GM12878 (cell line): ENCODE measurements at regions not wholly inside any gene's neighbourhood (a gene's known extent, or its start where the extent isn't known, plus 50 kb on each side); places are given as distances from the start of the nearest gene placed in this dataset.

Experiments used
- ATAC-seq: fragments of 200-7000 bp; cut with Tn5 transposase; 3 replicates; pipeline ENCODE4 v1.9.1; 2020; ENCODE audit warnings: mild to moderate bottlenecking, moderate library complexity
- BruUV-seq: library from RNA; stranded (reverse); fragments of 400-500 nt; replicated peaks from 2 replicates; lab custom pipeline; 2021; lab: Mats Ljungman, UMichigan
- CTCF ChIA-PET: fragments of 300-600 bp; sonication (Branson Sonifier 250); formaldehyde crosslinking; extraction: SDS; loops from one replicate; lab custom pipeline; 2021; ENCODE audit warnings: inconsistent platforms; lab: Yijun Ruan, JAX
- POLR2A ChIA-PET: fragments of 350-600 bp; formaldehyde crosslinking; extraction: SDS; loops from one replicate; lab custom pipeline; 2021; ENCODE audit warnings: inconsistent platforms; lab: Charles Lee
- RAD21 ChIA-PET: fragments of 300-600 bp; sonication (Branson Sonifier 250); formaldehyde crosslinking; loops from one replicate; lab custom pipeline; 2023; ENCODE audit warnings: antibody characterized with exemption; ENCODE audit not compliant: unreplicated experiment; lab: Charles Lee
- SMC1A ChIA-PET: fragments of 300-600 bp; sonication (Branson Sonifier 250); formaldehyde crosslinking; loops from one replicate; lab custom pipeline; 2023; ENCODE audit not compliant: unreplicated experiment, uncharacterized antibody; lab: Charles Lee
- DNase-seq: peaks from one replicate; pipeline ENCODE4 v3.0.0-alpha.2; 2011; ENCODE audit warnings: low read depth, low spot score
- FAIRE-seq: peaks from 3 replicates; lab custom pipeline; 2011; peaks lifted over from hg19 to GRCh38; lab: Jason Lieb, UNC
- H2AFZ ChIP-seq: 2 replicates; pipeline ENCODE4 v1.6.0; 2011; ENCODE audit warnings: low read depth, low read length, control low read depth; ENCODE audit not compliant: control insufficient read depth
- H3K27ac ChIP-seq: 2 replicates; pipeline ENCODE4 v1.5.1; 2011; ENCODE audit warnings: control low read depth; ENCODE audit not compliant: control insufficient read depth, insufficient read depth
- H3K27me3 ChIP-seq, 2 experiments: replicated peaks in 1 of 2; 2 replicates each; pipeline versions ENCODE4 v1.6.0 to v1.6.1; 2011; ENCODE audit warnings: low read length in 1 of 2; ENCODE audit not compliant: control insufficient read depth in 2 of 2, insufficient read depth in 2 of 2
- H3K36me3 ChIP-seq, 2 experiments: 2 replicates each; pipeline ENCODE4 v1.5.1; 2011; ENCODE audit warnings: low read length in 1 of 2; ENCODE audit not compliant: control insufficient read depth in 2 of 2, insufficient read depth in 2 of 2
- H3K4me1 ChIP-seq: 2 replicates; pipeline ENCODE4 v1.6.1; 2011; ENCODE audit warnings: mild to moderate bottlenecking, low read length, moderate library complexity, mixed read lengths; ENCODE audit not compliant: control insufficient read depth, insufficient read depth
- H3K4me2 ChIP-seq: 2 replicates; pipeline ENCODE4 v1.6.0; 2011; ENCODE audit warnings: control low read depth; ENCODE audit not compliant: control insufficient read depth, insufficient read depth
- H3K4me3 ChIP-seq: fragments of 200-600 bp; sonication (generic); 2 replicates; pipeline ENCODE4 v1.5.1; 2016
- H3K79me2 ChIP-seq: 2 replicates; pipeline ENCODE4 v1.6.0; 2011; ENCODE audit warnings: low read length; ENCODE audit not compliant: control insufficient read depth, insufficient read depth
- H3K9ac ChIP-seq: 2 replicates; pipeline ENCODE4 v1.8.0; 2011; ENCODE audit warnings: low read length, control low read depth, mixed read lengths; ENCODE audit not compliant: control insufficient read depth, insufficient read depth
- H3K9me3 ChIP-seq: replicated peaks from 3 replicates; pipeline ENCODE4 v1.5.1; 2011; ENCODE audit warnings: mild to moderate bottlenecking, low read length; ENCODE audit not compliant: control insufficient read depth, insufficient read depth
- H4K20me1 ChIP-seq: 2 replicates; pipeline ENCODE4 v1.6.0; 2011; ENCODE audit not compliant: control insufficient read depth, insufficient read depth
- BMI1 ChIP-seq: fragments of 450-650 bp; IDR thresholded peaks from 2 replicates; pipeline ENCODE4 v1.6.1; 2016; ENCODE audit warnings: mild to moderate bottlenecking, moderate library complexity, borderline replicate concordance
- CTCF ChIP-seq, 3 experiments: IDR thresholded peaks in 2 of 3; conservative IDR thresholded peaks in 1 of 3; 2 replicates each; pipeline ENCODE4 v1.5.1; 2011; ENCODE audit warnings: low read depth in 3 of 3, low read length in 3 of 3, mild to moderate bottlenecking in 3 of 3, control low read depth in 2 of 3, moderate library complexity in 2 of 3, inconsistent platforms in 1 of 3, mixed read lengths in 1 of 3; ENCODE audit not compliant: control insufficient read depth in 2 of 3, insufficient read depth in 1 of 3; ENCODE audit errors: extremely low read depth in 1 of 3
- EP300 ChIP-seq, 2 experiments: fragments of 150-350 bp in 1 of 2; IDR thresholded peaks; 2 replicates each; pipeline ENCODE4 v1.6.1; 2011 to 2012; ENCODE audit warnings: low read depth in 2 of 2, low read length in 2 of 2, borderline replicate concordance in 1 of 2, improper control_type of control experiment in 1 of 2, inconsistent platforms in 1 of 2; ENCODE audit not compliant: control insufficient read depth in 1 of 2
- ESRRA ChIP-seq: IDR thresholded peaks from 2 replicates; pipeline ENCODE4 v1.6.1; 2012; ENCODE audit warnings: mild to moderate bottlenecking, low read length, improper control_type of control experiment
- IKZF2 ChIP-seq, 2 experiments: fragments of 450-650 bp; IDR thresholded peaks; 2 replicates each; pipeline ENCODE4 v1.6.1; 2017; ENCODE audit warnings: mild to moderate bottlenecking in 2 of 2, moderate library complexity in 2 of 2
- MYB ChIP-seq: fragments of 150-350 bp; IDR thresholded peaks from 2 replicates; pipeline ENCODE4 v1.6.1; 2014; ENCODE audit warnings: mild to moderate bottlenecking, low read depth, low read length, borderline replicate concordance
- YBX1 ChIP-seq: fragments of 450-650 bp; IDR thresholded peaks from 2 replicates; pipeline ENCODE4 v1.6.1; 2016; ENCODE audit warnings: antibody characterized with exemption
- ZNF687 ChIP-seq: fragments of 450-650 bp; IDR thresholded peaks from 2 replicates; pipeline ENCODE4 v1.6.1; 2017; ENCODE audit warnings: mild to moderate bottlenecking, moderate library complexity
- WGBS: methylation state at CpG from one replicate; pipeline ENCODE4 v1.1.6; 2016; ENCODE audit warnings: low lambda C conversion rate; ENCODE audit not compliant: insufficient replicate concordance, insufficient coverage; ENCODE audit errors: missing lambda C conversion rate; 5-methylcytosine and 5-hydroxymethylcytosine counted together
- in situ Hi-C: fragments of 300-500 bp; cut with MboI; formaldehyde crosslinking; loops from 9 replicates; pipeline ENCODE4 v1.14.3; 2018; ENCODE audit warnings: mixed read lengths
- intact Hi-C: fragments of 100-400 bp; cut with micrococcal nuclease; formaldehyde crosslinking; loops from one replicate; pipeline ENCODE4 v1.14.2; 2022; ENCODE audit not compliant: unreplicated experiment

- TF ChIP-seq ZNF687 (no peak), BMI1 (no peak)
These were observed 2270.8 kb downstream of the TP53TG3F start (continued) for GRCh38 chr16:35730251-35730650.

GRCh38 chr16:35731341-35732040 is 2272.1 kb downstream of the TP53TG3F start:
- BruUV-seq = no TSS peak
- SMC1A ChIA-PET = no interaction called here
- H3K9ac ChIP-seq = no peak overlapping the region
- H2AFZ ChIP-seq = no peak overlapping the region
- intact Hi-C loops = no loop called here
- no peak for DNase-seq
- no peaks in the 10 kb centered on the region for H3K79me2 ChIP-seq
- 29% methylated on average over 9 of the region's 9 CpGs for WGBS
- no peaks in the 10 kb centered on the region for H3K4me1 ChIP-seq
- H3K9me3 ChIP-seq = no peaks in the 10 kb centered on the region; the same call in 2 of the 3 replicates
- no peak overlapping the region for H3K27ac ChIP-seq
- H3K36me3 ChIP-seq = no peaks in the 10 kb centered on the region
- TF ChIP-seq CTCF (IDR thresholded peaks at IDR 0.05 in 2 of 3, conservative IDR thresholded peaks at IDR 0.05 in 1 of 3; ENCODE audit: control insufficient read depth in 2 of 3, extremely low read depth in 1 of 3, insufficient read depth in 1 of 3, low read depth in 3 of 3, low read length in 3 of 3) (no peak), YBX1 (no peak), EP300 (IDR thresholded peaks at IDR 0.05; ENCODE audit: borderline replicate concordance in 1 of 2, control insufficient read depth in 1 of 2, low read depth in 2 of 2, low read length in 2 of 2) (no peak), IKZF2 (IDR thresholded peaks at IDR 0.05) (no peak), ESRRA (no peak), MYB (no peak)
- TF ChIP-seq, all 136 proteins: peak for 0
- ChIA-PET CTCF (no interaction called here), RAD21 (no interaction called here), POLR2A (no interaction called here)
- FAIRE-seq (no peak), ATAC-seq (no peak)
- no peaks in the 10 kb centered on the region for H3K27me3 ChIP-seq
- H3K4me2 ChIP-seq = no peak overlapping the region
- H3K4me3 ChIP-seq = no peak overlapping the region
- H4K20me1 ChIP-seq = no peaks in the 10 kb centered on the region
- in situ Hi-C loops = no loop called here
